ENCODE measurements at regions not wholly inside any gene's neighbourhood (a gene's known extent, or its start where the extent isn't known, plus 50 kb on each side); places are given as distances from the start of the nearest gene placed in this dataset.

GRCh38 chr16:17998996-17999395 lies 337.5 kb downstream of the NPIPA8 start:
- TF ChIP-seq POLR2A (IDR thresholded peaks at IDR 0.05) (no peak), EP300 (IDR thresholded peaks at IDR 0.05) (no peak)

Data from ovary (tissue), 1 donor.